NCI-H1436 (cell line): ENCODE measurements at regions not wholly inside any gene's neighbourhood (a gene's known extent, or its start where the extent isn't known, plus 50 kb on each side); places are given as distances from the start of the nearest gene placed in this dataset.
A peak's percentile ranks its signal among the peaks of the same experiment; 100 is the strongest.

ENCODE experiments used
- DNase-seq: peaks from one replicate; lab custom pipeline; 2025; lab: John Stamatoyannopoulos, UW

- DNase-seq = no peak
Measured at GRCh38 chr1:83725735-83726360, 273.1 kb downstream of the TTLL7 start.

GRCh38 chr1:83718338-83718737 lies 280.6 kb downstream of the TTLL7 start:
- no peak for DNase-seq

GRCh38 chr1:83717785-83718184 lies 281.1 kb downstream of the TTLL7 start:
- no peak for DNase-seq

- DNase-seq = no peak
Measured at GRCh38 chr1:83716641-83717040, 282.3 kb downstream of the TTLL7 start.

- DNase-seq = no peak
Measured at GRCh38 chr1:83715550-83715949, 283.4 kb downstream of the TTLL7 start.

GRCh38 chr1:83709662-83710061 lies 289.3 kb downstream of the TTLL7 start:
- DNase-seq = no peak

GRCh38 chr1:83706354-83706938 lies 292.5 kb downstream of the TTLL7 start:
- DNase-seq = no peak

GRCh38 chr1:83705091-83705490 lies 293.8 kb downstream of the TTLL7 start:
- DNase-seq = no peak

GRCh38 chr1:83704350-83704749 lies 294.6 kb downstream of the TTLL7 start:
- DNase-seq = no peak

GRCh38 chr1:83702356-83702755 lies 296.6 kb downstream of the TTLL7 start:
- no peak for DNase-seq

- DNase-seq = no peak
Measured at GRCh38 chr1:83701355-83701754, 297.6 kb downstream of the TTLL7 start.

- no peak for DNase-seq
Measured at GRCh38 chr1:83698644-83699043, 300.3 kb downstream of the TTLL7 start.

- DNase-seq = no peak
Measured at GRCh38 chr1:83697961-83698360, 301.0 kb downstream of the TTLL7 start.

- no peak for DNase-seq
Measured at GRCh38 chr1:83697220-83697619, 301.7 kb downstream of the TTLL7 start.

- no peak for DNase-seq
Measured at GRCh38 chr1:83694449-83694848, 304.5 kb downstream of the TTLL7 start.

- DNase-seq = no peak
Measured at GRCh38 chr1:83693427-83694126, 305.4 kb downstream of the TTLL7 start.

- DNase-seq = peak; percentile 8
Measured at GRCh38 chr1:83692524-83693381, 306.2 kb downstream of the TTLL7 start.

- no peak for DNase-seq
Measured at GRCh38 chr1:83691953-83692500, 306.9 kb downstream of the TTLL7 start.

- no peak for DNase-seq
Measured at GRCh38 chr1:83689921-83690868, 308.7 kb downstream of the TTLL7 start.

GRCh38 chr1:83682132-83682531 lies 316.8 kb downstream of the TTLL7 start:
- no peak for DNase-seq

GRCh38 chr1:83676106-83676505 lies 322.8 kb downstream of the TTLL7 start:
- DNase-seq = no peak
